Left cardiac atrium (tissue), 4 donors: ENCODE measurements at regions not wholly inside any gene's neighbourhood (a gene's known extent, or its start where the extent isn't known, plus 50 kb on each side); places are given as distances from the start of the nearest gene placed in this dataset.

Source experiments
- ATAC-seq, 2 donors: fragments of 200-7000 bp; cut with Tn5 transposase; one replicate each; pipeline ENCODE4 v1.9.1; 2020; ENCODE audit warnings: mild to moderate bottlenecking in 2 of 2, moderate library complexity in 2 of 2
- DNase-seq: peaks from one replicate; pipeline ENCODE4 v3.0.0-alpha.2; 2020
- intact Hi-C, 2 donors: fragments of 100-400 bp; cut with DNase I; formaldehyde crosslinking; loops; one replicate each; pipeline versions ENCODE4 v1.14.1 to v1.15.1; 2022 to 2023
- donor health status: DM: no; HTN: yes; CAD: no.
- donor health status: DM: no; HTN: yes; CAD: no; lungs with severe emphysema.
- donor health status: DM: yes; HTN: yes; CAD: no.
- donor health status: Dilated cardiomyopathy.

- intact Hi-C loops = no loop called here
- DNase-seq (no peak), ATAC-seq (no peak)
Observed at GRCh38 chr7:55649238-55649637, 76.9 kb upstream of the VOPP1 start.

- DNase-seq (no peak), ATAC-seq (no peak)
- intact Hi-C loops = no loop called here
Observed at GRCh38 chr7:55644567-55644966, 72.3 kb upstream of the VOPP1 start.

GRCh38 chr7:55642266-55642665 is 70.0 kb upstream of the VOPP1 start:
- intact Hi-C loops = no loop called here
- DNase-seq = no peak
- no peak for ATAC-seq

GRCh38 chr7:55641811-55642210 is 69.5 kb upstream of the VOPP1 start:
- intact Hi-C loops = no loop called here
- ATAC-seq (no peak), DNase-seq (no peak)

- no peak for DNase-seq
Observed at GRCh38 chr7:55641273-55641691, 69.0 kb upstream of the VOPP1 start.

GRCh38 chr7:55639640-55640039 is 67.3 kb upstream of the VOPP1 start:
- DNase-seq (no peak), ATAC-seq (no peak)
- intact Hi-C loops = no loop called here

More at GRCh38 chr7:55641273-55641691, 69.0 kb upstream of the VOPP1 start:
- intact Hi-C loops = no loop called here
- peak; percentile 97 to 98 for ATAC-seq

- no peak for ATAC-seq
- no peak for DNase-seq
- intact Hi-C loops = no loop called here
Observed at GRCh38 chr7:55629051-55629677, 56.9 kb upstream of the VOPP1 start.

- intact Hi-C loops = no loop called here
- ATAC-seq (no peak), DNase-seq (no peak)
Observed at GRCh38 chr7:55624813-55625212, 52.5 kb upstream of the VOPP1 start.

GRCh38 chr7:55623617-55624016 is 51.3 kb upstream of the VOPP1 start:
- ATAC-seq = no peak
- intact Hi-C loops = no loop called here
- no peak for DNase-seq

GRCh38 chr7:55622241-55622640 is 49.9 kb upstream of the VOPP1 start:
- no peak for ATAC-seq
- intact Hi-C loops = no loop called here

More at GRCh38 chr7:55622241-55622640, 49.9 kb upstream of the VOPP1 start:
- DNase-seq = no peak
